ENCODE measurements at regions not wholly inside any gene's neighbourhood (a gene's known extent, or its start where the extent isn't known, plus 50 kb on each side); places are given as distances from the start of the nearest gene placed in this dataset.

GRCh38 chr13:109857325-109857724 lies 70.9 kb upstream of the IRS2 start:
- H3K27me3 ChIP-seq (ENCODE audit: control insufficient read depth, insufficient read depth, low read length) = no peaks in the 10 kb centered on the region
- H3K4me3 ChIP-seq (ENCODE audit: low read depth, low read length) = no peak overlapping the region
- no peak overlapping the region for H3K9ac ChIP-seq (ENCODE audit: low read length)
- peaks cover 8% of the 10 kb centered on the region for H3K4me1 ChIP-seq (ENCODE audit: control insufficient read depth, insufficient read depth, low read length)
- H3K36me3 ChIP-seq (ENCODE audit: control insufficient read depth, insufficient read depth, low read length) = no peaks in the 10 kb centered on the region
- no peaks in the 10 kb centered on the region for H3K9me3 ChIP-seq (ENCODE audit: control insufficient read depth, insufficient read depth, low read depth, low read length)
- H3K27ac ChIP-seq (ENCODE audit: low read depth, low read length) = no peak overlapping the region

- Histone ChIP-seq H3K9ac (ENCODE audit: low read length) (no peak overlapping the region), H3K36me3 (ENCODE audit: control insufficient read depth, insufficient read depth, low read length) (no peaks in the 10 kb centered on the region), H3K27ac (ENCODE audit: low read depth, low read length) (no peak overlapping the region), H3K27me3 (ENCODE audit: control insufficient read depth, insufficient read depth, low read length) (no peaks in the 10 kb centered on the region), H3K4me1 (ENCODE audit: control insufficient read depth, insufficient read depth, low read length) (peaks cover 8% of the 10 kb centered on the region), H3K4me3 (ENCODE audit: low read depth, low read length) (no peak overlapping the region), H3K9me3 (ENCODE audit: control insufficient read depth, insufficient read depth, low read depth, low read length) (no peaks in the 10 kb centered on the region)
These were observed 70.0 kb upstream of the IRS2 start for GRCh38 chr13:109856350-109856749.

- H3K9ac ChIP-seq (ENCODE audit: low read length) = no peak overlapping the region
- no peaks in the 10 kb centered on the region for H3K27me3 ChIP-seq (ENCODE audit: control insufficient read depth, insufficient read depth, low read length)
- H3K27ac ChIP-seq (ENCODE audit: low read depth, low read length) = no peak overlapping the region
- no peaks in the 10 kb centered on the region for H3K9me3 ChIP-seq (ENCODE audit: control insufficient read depth, insufficient read depth, low read depth, low read length)
- H3K4me1 ChIP-seq (ENCODE audit: control insufficient read depth, insufficient read depth, low read length) = peaks cover 8% of the 10 kb centered on the region
- no peak overlapping the region for H3K4me3 ChIP-seq (ENCODE audit: low read depth, low read length)
- H3K36me3 ChIP-seq (ENCODE audit: control insufficient read depth, insufficient read depth, low read length) = no peaks in the 10 kb centered on the region
These were observed 66.8 kb upstream of the IRS2 start for GRCh38 chr13:109853153-109853552.

- H3K27me3 ChIP-seq (ENCODE audit: control insufficient read depth, insufficient read depth, low read length) = no peaks in the 10 kb centered on the region
- H3K36me3 ChIP-seq (ENCODE audit: control insufficient read depth, insufficient read depth, low read length) = no peaks in the 10 kb centered on the region
- H3K4me1 ChIP-seq (ENCODE audit: control insufficient read depth, insufficient read depth, low read length) = no peaks in the 10 kb centered on the region
- no peak overlapping the region for H3K4me3 ChIP-seq (ENCODE audit: low read depth, low read length)
- H3K9ac ChIP-seq (ENCODE audit: low read length) = no peak overlapping the region
- H3K9me3 ChIP-seq (ENCODE audit: control insufficient read depth, insufficient read depth, low read depth, low read length) = no peaks in the 10 kb centered on the region
- H3K27ac ChIP-seq (ENCODE audit: low read depth, low read length) = no peak overlapping the region
These were observed 59.8 kb upstream of the IRS2 start for GRCh38 chr13:109846185-109846584.

- Histone ChIP-seq H3K4me1 (ENCODE audit: control insufficient read depth, insufficient read depth, low read length) (no peaks in the 10 kb centered on the region), H3K27me3 (ENCODE audit: control insufficient read depth, insufficient read depth, low read length) (no peaks in the 10 kb centered on the region), H3K4me3 (ENCODE audit: low read depth, low read length) (no peak overlapping the region), H3K36me3 (ENCODE audit: control insufficient read depth, insufficient read depth, low read length) (no peaks in the 10 kb centered on the region), H3K27ac (ENCODE audit: low read depth, low read length) (no peak overlapping the region), H3K9me3 (ENCODE audit: control insufficient read depth, insufficient read depth, low read depth, low read length) (no peaks in the 10 kb centered on the region), H3K9ac (ENCODE audit: low read length) (no peak overlapping the region)
These were observed 58.0 kb upstream of the IRS2 start for GRCh38 chr13:109844396-109844795.

DNA sequence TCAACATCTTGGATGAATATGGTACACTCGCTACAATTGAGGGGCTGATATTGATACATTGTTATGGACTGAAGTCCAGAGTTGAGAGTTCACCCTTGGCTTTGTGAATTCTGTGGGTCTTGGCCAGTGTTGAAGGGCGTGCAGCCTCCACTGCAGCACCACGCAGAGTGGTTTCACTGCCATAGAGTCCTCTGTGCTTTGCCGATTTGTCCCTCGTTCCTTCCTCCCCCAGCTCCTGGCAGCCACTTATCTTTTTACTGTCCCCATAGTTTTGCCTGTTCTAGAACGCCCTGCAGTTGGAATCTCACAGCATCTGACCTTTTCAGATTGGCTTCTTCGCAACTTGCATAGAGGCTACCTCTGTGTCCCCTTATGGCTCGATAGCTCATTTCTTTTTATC lies 57.3 kb upstream of the IRS2 start:
- Histone ChIP-seq H3K27ac (ENCODE audit: low read depth, low read length) (no peak overlapping the region), H3K9ac (ENCODE audit: low read length) (no peak overlapping the region), H3K9me3 (ENCODE audit: control insufficient read depth, insufficient read depth, low read depth, low read length) (no peaks in the 10 kb centered on the region), H3K27me3 (ENCODE audit: control insufficient read depth, insufficient read depth, low read length) (no peaks in the 10 kb centered on the region), H3K4me3 (ENCODE audit: low read depth, low read length) (no peak overlapping the region), H3K4me1 (ENCODE audit: control insufficient read depth, insufficient read depth, low read length) (no peaks in the 10 kb centered on the region), H3K36me3 (ENCODE audit: control insufficient read depth, insufficient read depth, low read length) (no peaks in the 10 kb centered on the region)

DNA sequence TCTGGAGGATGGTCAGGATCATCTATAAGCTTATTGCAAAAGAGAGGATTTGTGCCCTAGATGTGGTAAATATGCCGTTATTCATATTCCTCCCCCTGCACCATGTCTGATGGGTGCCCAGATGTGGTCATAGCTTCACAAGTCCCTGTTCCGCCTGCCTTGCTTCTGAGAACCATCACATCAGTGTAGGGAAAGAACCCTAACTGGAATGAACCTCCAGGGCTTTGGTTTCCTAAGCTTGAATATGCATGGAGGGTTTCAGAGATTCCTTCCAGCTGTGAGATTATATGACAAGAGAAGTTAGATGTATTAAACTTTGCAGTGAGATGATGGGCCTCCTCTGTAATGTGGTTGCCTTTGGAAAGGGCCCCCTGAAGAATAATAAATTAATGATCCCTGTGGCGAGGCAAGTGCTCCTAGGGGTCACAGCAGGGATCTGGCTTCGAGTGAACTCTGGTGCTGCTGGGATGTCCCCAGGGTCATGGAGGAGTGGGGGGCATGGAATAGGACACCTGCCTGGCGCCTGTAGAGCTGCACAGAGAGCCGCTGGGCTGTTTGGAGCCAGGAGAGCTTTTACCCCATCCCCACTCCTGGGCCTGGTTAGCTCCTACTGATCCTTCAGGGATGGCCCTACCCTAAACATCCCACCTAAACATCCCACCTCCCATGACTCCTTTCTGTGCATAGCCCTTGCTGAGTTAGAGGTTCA lies 56.0 kb upstream of the IRS2 start:
- H3K36me3 ChIP-seq (ENCODE audit: control insufficient read depth, insufficient read depth, low read length) = no peaks in the 10 kb centered on the region

DNA sequence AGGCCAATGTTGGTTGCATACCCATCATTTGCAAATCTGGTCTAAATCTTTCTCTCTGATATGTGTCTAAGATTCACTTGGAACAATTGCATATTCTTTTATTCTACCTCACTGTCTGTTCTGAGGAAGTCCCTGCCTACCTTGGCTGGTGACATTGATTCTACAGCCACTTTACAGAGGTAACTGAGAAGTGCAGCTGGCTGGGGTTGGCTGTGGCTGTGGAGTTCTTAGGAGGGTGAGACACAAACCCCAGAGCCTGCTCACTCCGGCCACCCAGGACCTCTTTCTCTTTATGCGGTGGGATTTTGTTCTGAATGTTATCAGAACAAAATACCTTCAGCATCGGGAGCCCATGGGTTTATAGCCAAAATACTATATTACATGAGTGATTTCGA lies 54.5 kb upstream of the IRS2 start:
- Histone ChIP-seq H3K36me3 (ENCODE audit: control insufficient read depth, insufficient read depth, low read length) (no peaks in the 10 kb centered on the region), H3K9me3 (ENCODE audit: control insufficient read depth, insufficient read depth, low read depth, low read length) (no peaks in the 10 kb centered on the region), H3K4me3 (ENCODE audit: low read depth, low read length) (no peak overlapping the region), H3K4me1 (ENCODE audit: control insufficient read depth, insufficient read depth, low read length) (no peaks in the 10 kb centered on the region), H3K27ac (ENCODE audit: low read depth, low read length) (no peak overlapping the region), H3K27me3 (ENCODE audit: control insufficient read depth, insufficient read depth, low read length) (no peaks in the 10 kb centered on the region), H3K9ac (ENCODE audit: low read length) (no peak overlapping the region)

More for the DNA sequence above, 56.0 kb upstream of the IRS2 start:
- no peaks in the 10 kb centered on the region for H3K4me1 ChIP-seq (ENCODE audit: control insufficient read depth, insufficient read depth, low read length)
- H3K27me3 ChIP-seq (ENCODE audit: control insufficient read depth, insufficient read depth, low read length) = no peaks in the 10 kb centered on the region
- no peak overlapping the region for H3K4me3 ChIP-seq (ENCODE audit: low read depth, low read length)
- H3K9me3 ChIP-seq (ENCODE audit: control insufficient read depth, insufficient read depth, low read depth, low read length) = no peaks in the 10 kb centered on the region
- H3K9ac ChIP-seq (ENCODE audit: low read length) = no peak overlapping the region
- no peak overlapping the region for H3K27ac ChIP-seq (ENCODE audit: low read depth, low read length)

- Histone ChIP-seq H3K27ac (ENCODE audit: low read depth, low read length) (no peak overlapping the region), H3K4me1 (ENCODE audit: control insufficient read depth, insufficient read depth, low read length) (no peaks in the 10 kb centered on the region), H3K27me3 (ENCODE audit: control insufficient read depth, insufficient read depth, low read length) (no peaks in the 10 kb centered on the region), H3K9ac (ENCODE audit: low read length) (no peak overlapping the region), H3K36me3 (ENCODE audit: control insufficient read depth, insufficient read depth, low read length) (no peaks in the 10 kb centered on the region), H3K9me3 (ENCODE audit: control insufficient read depth, insufficient read depth, low read depth, low read length) (no peaks in the 10 kb centered on the region), H3K4me3 (ENCODE audit: low read depth, low read length) (no peak overlapping the region)
These were observed 54.0 kb upstream of the IRS2 start for GRCh38 chr13:109840201-109840892.

GRCh38 chr13:109836629-109837607 lies 50.5 kb upstream of the IRS2 start:
- H3K27ac ChIP-seq (ENCODE audit: low read depth, low read length) = no peak overlapping the region
- no peaks in the 10 kb centered on the region for H3K27me3 ChIP-seq (ENCODE audit: control insufficient read depth, insufficient read depth, low read length)
- no peaks in the 10 kb centered on the region for H3K9me3 ChIP-seq (ENCODE audit: control insufficient read depth, insufficient read depth, low read depth, low read length)
- H3K36me3 ChIP-seq (ENCODE audit: control insufficient read depth, insufficient read depth, low read length) = no peaks in the 10 kb centered on the region
- no peaks in the 10 kb centered on the region for H3K4me1 ChIP-seq (ENCODE audit: control insufficient read depth, insufficient read depth, low read length)
- no peak overlapping the region for H3K4me3 ChIP-seq (ENCODE audit: low read depth, low read length)
- no peak overlapping the region for H3K9ac ChIP-seq (ENCODE audit: low read length)

Data from HUES6 (cell line).